Common myeloid progenitor, CD34-positive (primary cell): ENCODE measurements at regions not wholly inside any gene's neighbourhood (a gene's known extent, or its start where the extent isn't known, plus 50 kb on each side); places are given as distances from the start of the nearest gene placed in this dataset.
A peak's percentile ranks its signal among the peaks of the same experiment; 100 is the strongest.

Experiments used
- CTCF ChIA-PET: fragments of 350-600 bp; sonication (Branson Sonifier 250); formaldehyde crosslinking; loops from one replicate; lab custom pipeline; 2021; ENCODE audit warnings: antibody characterized with exemption; lab: Charles Lee
- POLR2A ChIA-PET: fragments of 350-600 bp; sonication (Branson Sonifier 250); formaldehyde crosslinking; loops from one replicate; lab custom pipeline; 2021; ENCODE audit warnings: antibody characterized with exemption; lab: Charles Lee
- DNase-seq, 3 donors: peaks; one replicate each; pipeline versions ENCODE4 v3.0.0 to v3.0.0-alpha.2; 2013
- H3K27ac ChIP-seq, 2 experiments: 1 replicate in 1 of 2; 2 replicates in 1 of 2; pipeline ENCODE4 v1.7.0; 2013; ENCODE audit warnings: inconsistent platforms in 2 of 2, low read length in 2 of 2, mild to moderate bottlenecking in 2 of 2, low read depth in 1 of 2, moderate library complexity in 1 of 2; ENCODE audit not compliant: severe bottlenecking in 2 of 2, insufficient read depth in 1 of 2, poor library complexity in 1 of 2
- H3K27me3 ChIP-seq, 5 experiments: replicated peaks in 2 of 5; 1 replicate in 3 of 5; 2 replicates in 2 of 5; pipeline versions ENCODE4 v1.6.1 to v1.7.0; 2013; ENCODE audit warnings: low read length in 4 of 5, mild to moderate bottlenecking in 2 of 5, moderate library complexity in 2 of 5, inconsistent platforms in 1 of 5; ENCODE audit not compliant: insufficient read depth in 5 of 5, control insufficient read depth in 4 of 5
- H3K36me3 ChIP-seq, 4 experiments: 1 replicate in 2 of 4; 2 replicates in 2 of 4; pipeline versions ENCODE4 v1.6.1 to v1.7.0; 2013; ENCODE audit warnings: low read length in 3 of 4, control low read depth in 1 of 4, mild to moderate bottlenecking in 1 of 4; ENCODE audit not compliant: control insufficient read depth in 4 of 4, insufficient read depth in 4 of 4
- H3K4me1 ChIP-seq, 4 experiments: 1 replicate in 3 of 4; 2 replicates in 1 of 4; pipeline versions ENCODE4 v1.6.1 to v1.7.1; 2013; ENCODE audit warnings: low read length in 3 of 4, mild to moderate bottlenecking in 3 of 4, control low read depth in 1 of 4, inconsistent platforms in 1 of 4, moderate library complexity in 1 of 4; ENCODE audit not compliant: control insufficient read depth in 4 of 4, insufficient read depth in 4 of 4; ENCODE audit errors: control extremely low read depth in 1 of 4
- H3K4me3 ChIP-seq, 7 experiments: 1 replicate in 4 of 7; 2 replicates in 3 of 7; pipeline versions ENCODE4 v1.5.1 to v1.7.0; 2013; ENCODE audit warnings: mild to moderate bottlenecking in 7 of 7, low read length in 6 of 7, moderate library complexity in 6 of 7, inconsistent platforms in 2 of 7, low read depth in 2 of 7, control low read depth in 1 of 7; ENCODE audit not compliant: insufficient read depth in 4 of 7, control insufficient read depth in 1 of 7; ENCODE audit errors: extremely low read depth in 1 of 7
- H3K9me3 ChIP-seq, 5 experiments: 1 replicate in 4 of 5; 2 replicates in 1 of 5; pipeline versions ENCODE4 v1.6.1 to v1.7.1; 2013; ENCODE audit warnings: low read length in 4 of 5, mild to moderate bottlenecking in 2 of 5, inconsistent platforms in 1 of 5, low read depth in 1 of 5, moderate library complexity in 1 of 5; ENCODE audit not compliant: control insufficient read depth in 4 of 5, insufficient read depth in 2 of 5; ENCODE audit errors: control extremely low read depth in 1 of 5
- WGBS: methylation state at CpG from one replicate; pipeline ENCODE4 v1.1.5; 2013; ENCODE audit not compliant: insufficient coverage; 5-methylcytosine and 5-hydroxymethylcytosine counted together

DNA sequence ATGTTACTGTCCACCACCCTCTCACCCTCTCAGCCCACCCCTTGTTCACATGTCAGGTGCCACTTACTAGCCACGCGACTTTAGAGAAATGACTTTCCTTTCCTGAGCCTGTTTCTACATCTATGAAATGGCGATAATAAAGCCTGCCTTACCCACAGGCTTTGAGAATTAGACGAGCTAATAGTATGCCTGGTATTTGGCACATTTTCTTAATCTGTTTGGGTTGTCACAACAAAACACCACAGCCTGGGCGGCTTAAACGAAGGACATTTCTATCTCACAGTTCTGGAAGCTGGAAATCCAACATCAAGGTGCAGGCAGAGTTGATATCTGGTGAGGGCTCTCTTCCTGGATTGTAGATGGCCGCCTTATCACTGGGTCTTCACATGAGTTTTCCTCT lies 273.9 kb upstream of the FMN2 start:
- POLR2A ChIA-PET = no interaction called here
- CTCF ChIA-PET = interaction anchor here (1.1 to 3.4 kb wide), 14 partner anchors 8 to 507 kb away, joined by 3 to 20 read pairs (median 4); no protein-coding TSS in a partner anchor

DNA sequence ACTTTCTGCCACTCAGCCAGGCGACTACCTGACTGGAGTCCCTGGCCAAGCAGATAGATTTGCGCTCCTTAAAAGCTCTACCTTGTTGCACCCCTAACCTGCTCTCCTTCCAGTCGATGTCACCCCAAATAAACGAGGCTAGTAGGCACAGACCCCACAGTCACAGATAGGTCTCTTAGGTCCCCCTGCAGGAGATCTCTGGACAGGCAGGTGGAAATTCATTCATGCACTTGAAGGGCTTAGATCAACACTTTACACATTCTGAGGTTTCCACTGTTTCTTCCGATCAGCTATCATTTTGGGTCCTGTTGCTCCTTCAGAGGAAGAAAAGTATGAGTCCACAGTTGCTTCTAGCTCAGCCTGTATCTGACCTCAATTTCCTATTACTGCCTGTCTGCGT lies 272.6 kb upstream of the FMN2 start:
- Histone ChIP-seq H3K4me3 (peak overlapping the region in 1 of 7 experiments; percentile 50), H3K27me3 (no peaks in the 10 kb centered on the region), H3K4me1 (peaks cover 10 to 52% (median 22%) of the 10 kb centered on the region in 4 experiments), H3K9me3 (no peaks in the 10 kb centered on the region), H3K36me3 (peaks cover 0 to 3% (median 0%) of the 10 kb centered on the region in 4 experiments), H3K27ac (peak overlapping the region in 1 of 2 experiments; percentile 17)
- DNase-seq = peak; percentile 42 to 79 (median 78)
- ChIA-PET POLR2A (no interaction called here), CTCF (interaction anchor here (0.7 to 3.4 kb wide), 29 partner anchors 9 to 509 kb away, joined by 3 to 20 read pairs (median 4); partner anchors contain the start of gene CHRM3)
- 68% methylated on average over 6 of the region's 6 CpGs for WGBS

More for the DNA sequence above, 273.9 kb upstream of the FMN2 start:
- 84% methylated on average over 7 of the region's 7 CpGs for WGBS
- peak in 1 of 3 donors; percentile 29 for DNase-seq
- Histone ChIP-seq H3K9me3 (no peaks in the 10 kb centered on the region), H3K4me1 (peaks cover 10 to 53% (median 23%) of the 10 kb centered on the region in 4 experiments), H3K27me3 (no peaks in the 10 kb centered on the region), H3K36me3 (peaks cover 0 to 3% (median 0%) of the 10 kb centered on the region in 4 experiments), H3K27ac (no peak overlapping the region), H3K4me3 (no peak overlapping the region)

DNA sequence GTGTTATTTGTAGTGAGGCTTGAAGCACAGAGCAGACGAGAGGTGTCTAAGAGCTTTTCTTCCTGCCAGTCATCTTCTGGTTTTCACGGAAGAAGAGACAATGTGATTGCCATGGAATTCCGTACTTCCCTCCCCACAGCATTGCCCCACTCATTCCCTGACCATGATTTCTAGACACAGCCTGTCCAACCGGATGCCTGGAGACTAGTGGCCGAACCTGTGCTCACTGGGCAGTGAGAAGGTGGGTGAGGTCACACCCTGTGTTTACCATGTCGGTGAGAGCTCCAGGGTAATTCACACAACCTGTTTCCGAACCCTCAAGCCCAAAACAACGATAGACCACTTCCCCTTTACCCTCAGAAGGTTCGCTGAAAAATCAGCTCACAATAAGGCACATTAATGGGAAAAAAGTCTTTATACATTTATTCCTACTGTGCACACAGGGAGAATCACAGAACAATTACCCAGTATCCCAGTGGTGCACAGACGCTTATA lies 271.9 kb upstream of the FMN2 start:
- H3K27me3 ChIP-seq = no peaks in the 10 kb centered on the region
- H3K4me3 ChIP-seq = peak overlapping the region in 1 of 7 experiments; percentile 50
- CTCF ChIA-PET = interaction anchor here (0.8 to 3.4 kb wide), 24 partner anchors 9 to 509 kb away, joined by 3 to 20 read pairs (median 4); no protein-coding TSS in a partner anchor
- H3K4me1 ChIP-seq = peaks cover 10 to 45% (median 20%) of the 10 kb centered on the region in 4 experiments
- peak overlapping the region in 1 of 2 experiments; percentile 17 for H3K27ac ChIP-seq
- POLR2A ChIA-PET = no interaction called here
- peak in 2 of 3 donors; percentile 75 to 79 for DNase-seq
- 70% methylated on average over 6 of the region's 10 CpGs for WGBS
- H3K9me3 ChIP-seq = no peaks in the 10 kb centered on the region
- peaks cover 0 to 3% (median under 1%) of the 10 kb centered on the region in 4 experiments for H3K36me3 ChIP-seq

DNA sequence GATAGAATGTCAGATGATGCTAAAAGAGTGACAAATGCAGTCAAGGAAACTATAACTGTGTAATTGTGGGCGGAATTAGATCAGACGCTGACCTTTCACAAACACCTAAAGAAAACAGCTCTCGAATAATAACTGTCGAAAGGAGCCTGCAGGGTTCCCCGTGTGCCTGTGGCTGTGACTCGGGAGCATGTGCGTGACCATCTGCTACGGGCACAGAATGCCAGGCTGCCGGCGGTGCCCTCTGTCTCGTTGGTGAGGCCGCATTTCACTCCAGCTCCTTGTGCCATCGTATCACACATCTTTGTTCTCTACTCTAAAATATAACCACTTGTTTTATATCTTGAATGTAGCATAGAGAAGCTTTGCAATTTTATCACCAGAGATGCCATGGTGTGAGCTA lies 267.8 kb upstream of the FMN2 start:
- Histone ChIP-seq H3K4me3 (no peak overlapping the region), H3K9me3 (no peaks in the 10 kb centered on the region), H3K27ac (no peak overlapping the region), H3K36me3 (peaks cover 0 to 8% (median 6%) of the 10 kb centered on the region in 4 experiments), H3K27me3 (no peaks in the 10 kb centered on the region), H3K4me1 (peaks cover 0 to 15% (median 7%) of the 10 kb centered on the region in 4 experiments)
- POLR2A ChIA-PET = no interaction called here
- 94% methylated on average over 10 of the region's 13 CpGs for WGBS
- CTCF ChIA-PET = no interaction called here
- DNase-seq = no peak

DNA sequence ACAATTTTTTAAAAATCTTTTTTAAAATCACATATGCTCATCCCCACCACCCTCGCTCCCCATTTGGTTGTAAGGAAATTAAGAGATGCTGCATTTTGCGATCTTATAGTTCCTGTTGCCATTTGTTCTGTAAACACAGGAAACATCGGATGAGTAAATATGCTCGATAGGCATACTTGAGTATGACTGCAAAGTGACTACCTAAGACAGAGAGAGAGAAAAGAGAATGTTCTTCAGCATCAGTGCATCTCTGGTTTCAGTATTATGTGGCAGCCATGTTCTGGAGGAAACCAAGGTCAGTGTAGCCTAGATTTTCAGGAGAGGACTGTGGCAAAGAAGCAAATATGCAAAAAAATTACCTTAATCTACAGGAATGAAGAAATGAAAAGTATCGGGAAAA lies 265.5 kb upstream of the FMN2 start:
- no peaks in the 10 kb centered on the region for H3K27me3 ChIP-seq
- DNase-seq = no peak
- H3K27ac ChIP-seq = no peak overlapping the region
- WGBS = 100% methylated on average over 4 of the region's 5 CpGs
- H3K36me3 ChIP-seq = peaks cover 0 to 6% (median 6%) of the 10 kb centered on the region in 4 experiments
- ChIA-PET CTCF (no interaction called here), POLR2A (interaction anchor here (0.6 kb wide), 1 partner anchor 32 kb away, joined by 3 read pairs; no protein-coding TSS in a partner anchor)
- H3K4me1 ChIP-seq = no peaks in the 10 kb centered on the region
- H3K4me3 ChIP-seq = no peak overlapping the region
- H3K9me3 ChIP-seq = no peaks in the 10 kb centered on the region

DNA sequence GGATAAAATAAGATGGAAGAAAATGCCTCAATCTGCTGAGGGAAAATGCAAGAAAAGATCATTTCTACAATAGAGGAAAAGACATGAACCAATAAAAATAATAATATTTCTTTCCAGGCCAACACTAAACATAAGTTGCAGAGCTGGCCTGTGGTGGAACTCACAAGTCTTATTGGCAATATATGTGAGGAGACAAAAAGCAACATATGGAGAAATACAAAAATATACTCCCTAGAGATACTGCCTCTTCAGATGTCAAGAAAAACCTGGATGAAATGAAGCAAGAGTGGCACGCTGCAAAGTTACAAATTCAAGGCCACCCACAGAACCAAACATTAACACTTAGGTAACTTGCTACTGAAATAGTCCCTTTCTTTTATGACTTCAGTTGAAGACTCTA lies 264.9 kb upstream of the FMN2 start:
- WGBS = 100% methylated on average over 1 of the region's 1 CpG
- no peaks in the 10 kb centered on the region for H3K27me3 ChIP-seq
- H3K4me3 ChIP-seq = no peak overlapping the region
- POLR2A ChIA-PET = no interaction called here
- no peak overlapping the region for H3K27ac ChIP-seq
- no peaks in the 10 kb centered on the region for H3K9me3 ChIP-seq
- no peak for DNase-seq
- H3K36me3 ChIP-seq = peaks cover 0 to 6% (median 5%) of the 10 kb centered on the region in 4 experiments
- CTCF ChIA-PET = no interaction called here
- H3K4me1 ChIP-seq = peaks cover under 1 to 5% (median 2%) of the 10 kb centered on the region in 4 experiments

DNA sequence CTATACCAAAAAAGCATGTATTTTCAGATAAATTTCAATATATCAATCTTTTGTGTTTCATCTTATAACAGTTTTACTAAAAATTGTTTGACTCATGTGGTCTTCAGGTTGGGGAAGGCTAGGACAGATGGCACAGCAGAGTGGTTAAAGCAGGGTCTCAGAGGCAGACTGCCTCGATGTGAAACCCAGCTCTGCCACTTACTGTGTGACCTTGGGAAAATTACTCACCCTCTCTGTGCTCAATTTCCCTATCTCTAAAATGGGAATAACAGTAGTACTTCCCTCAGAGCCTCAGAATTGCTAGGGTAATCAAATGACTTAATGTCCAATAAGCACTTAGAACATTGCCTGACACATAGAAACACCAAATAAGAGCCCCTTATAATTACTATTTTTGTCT lies 262.1 kb upstream of the FMN2 start:
- no peak for DNase-seq
- H3K9me3 ChIP-seq = no peaks in the 10 kb centered on the region
- H3K27me3 ChIP-seq = no peaks in the 10 kb centered on the region
- no peak overlapping the region for H3K27ac ChIP-seq
- ChIA-PET CTCF (no interaction called here), POLR2A (no interaction called here)
- H3K4me3 ChIP-seq = no peak overlapping the region
- 100% methylated on average over 1 of the region's 1 CpG for WGBS
- peaks cover 9 to 30% (median 23%) of the 10 kb centered on the region in 4 experiments for H3K4me1 ChIP-seq
- peaks cover 0 to 8% (median 6%) of the 10 kb centered on the region in 4 experiments for H3K36me3 ChIP-seq
